HFFc6 (cell line): ENCODE measurements at regions not wholly inside any gene's neighbourhood (a gene's known extent, or its start where the extent isn't known, plus 50 kb on each side); places are given as distances from the start of the nearest gene placed in this dataset.

Source experiments
- DNase-seq: peaks from one replicate; pipeline ENCODE4 v3.0.0-alpha.2; 2018
- H3K27ac Mint-ChIP-seq: 2 replicates; pipeline ENCODE4 v1.8.0; 2020; ENCODE audit warnings: mild to moderate bottlenecking, mixed read lengths
- H3K27me3 Mint-ChIP-seq: 2 replicates; pipeline ENCODE4 v1.8.0; 2021; ENCODE audit warnings: mild to moderate bottlenecking, moderate library complexity, mixed read lengths; ENCODE audit not compliant: insufficient read depth
- H3K36me3 Mint-ChIP-seq: 2 replicates; pipeline ENCODE4 v1.8.0; 2021; ENCODE audit warnings: low read depth, mixed read lengths
- H3K4me1 Mint-ChIP-seq: 2 replicates; pipeline ENCODE4 v1.8.0; 2020; ENCODE audit warnings: low read depth, mixed read lengths
- H3K4me3 Mint-ChIP-seq: 2 replicates; pipeline ENCODE4 v1.8.0; 2020; ENCODE audit warnings: mild to moderate bottlenecking, moderate library complexity, mixed read lengths
- H3K9me3 Mint-ChIP-seq: 2 replicates; pipeline ENCODE4 v1.8.0; 2020; ENCODE audit warnings: mild to moderate bottlenecking, mixed read lengths
- CTCF ChIP-seq: fragments of 200-600 bp; sonication (generic); IDR thresholded peaks from 2 replicates; pipeline ENCODE4 v1.5.0; 2021; ENCODE audit warnings: antibody characterized with exemption, mild to moderate bottlenecking

DNA sequence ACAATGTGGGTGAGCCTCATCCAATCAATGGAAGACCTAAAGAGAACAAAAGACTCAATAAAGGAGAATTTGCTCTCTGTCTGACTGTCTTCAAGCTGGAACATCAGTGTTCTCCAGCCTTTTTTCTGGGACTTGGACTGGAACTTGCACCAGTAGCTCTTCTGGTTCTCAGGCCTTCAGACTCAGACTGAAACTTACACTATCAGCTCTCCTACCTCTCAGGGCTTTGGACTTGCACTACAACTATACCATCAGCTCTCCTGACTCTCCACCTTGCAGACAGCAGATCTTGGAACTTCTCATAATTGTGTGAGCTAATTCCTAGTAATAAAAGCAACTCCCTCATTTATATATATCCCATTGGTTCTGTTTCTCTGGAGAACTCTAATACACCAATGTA is 185.9 kb downstream of the SMIM20 start:
- Mint-ChIP-seq H3K9me3 (peaks cover 27% of the 10 kb centered on the region), H3K4me1 (no peaks in the 10 kb centered on the region), H3K27me3 (peaks cover 24% of the 10 kb centered on the region), H3K4me3 (no peak overlapping the region), H3K36me3 (peaks cover 29% of the 10 kb centered on the region), H3K27ac (no peak overlapping the region)
- DNase-seq = no peak
- TF ChIP-seq CTCF = no peak

- Mint-ChIP-seq H3K27ac (no peak overlapping the region), H3K27me3 (peaks cover 20% of the 10 kb centered on the region), H3K4me1 (peaks cover 9% of the 10 kb centered on the region), H3K4me3 (no peak overlapping the region), H3K9me3 (peaks cover 27% of the 10 kb centered on the region), H3K36me3 (peaks cover 29% of the 10 kb centered on the region)
- DNase-seq = no peak
- TF ChIP-seq CTCF = no peak
Observed at GRCh38 chr4:26101011-26101410, 187.0 kb downstream of the SMIM20 start.

GRCh38 chr4:26104056-26104685 is 190.2 kb downstream of the SMIM20 start:
- Mint-ChIP-seq H3K27me3 (peaks cover 33% of the 10 kb centered on the region), H3K4me3 (no peak overlapping the region), H3K4me1 (peaks cover 15% of the 10 kb centered on the region), H3K27ac (no peak overlapping the region), H3K9me3 (peaks cover 8% of the 10 kb centered on the region), H3K36me3 (peaks cover 11% of the 10 kb centered on the region; the same call in 1 of the 2 replicates)
- DNase-seq = no peak
- TF ChIP-seq CTCF = no peak

DNA sequence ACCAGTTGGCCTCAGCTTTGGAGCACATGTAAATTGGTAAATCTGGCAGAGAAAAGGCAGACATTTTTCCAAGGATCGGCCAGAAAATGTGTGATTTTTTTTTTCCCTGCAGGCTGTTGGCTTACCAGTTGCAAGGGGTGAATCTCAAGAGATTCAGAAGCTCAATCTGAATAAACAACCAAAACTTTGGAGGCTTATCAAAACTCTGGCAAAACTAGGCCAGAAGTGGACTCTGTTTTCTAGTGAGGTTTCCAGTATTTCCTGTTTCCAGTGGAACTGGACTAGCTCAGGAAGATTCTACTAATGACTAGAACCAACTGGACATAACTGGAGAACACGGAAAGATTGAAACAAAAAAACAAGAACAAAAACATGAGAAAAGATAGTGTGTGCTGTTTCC is 191.3 kb downstream of the SMIM20 start:
- Mint-ChIP-seq H3K27ac (no peak overlapping the region; the same call in 1 of the 2 replicates), H3K27me3 (peaks cover 30% of the 10 kb centered on the region), H3K4me3 (no peak overlapping the region), H3K4me1 (peaks cover 15% of the 10 kb centered on the region), H3K36me3 (peaks cover 2% of the 10 kb centered on the region; the same call in 1 of the 2 replicates), H3K9me3 (peaks cover 4% of the 10 kb centered on the region; the same call in 1 of the 2 replicates)
- no peak for DNase-seq
- no peak for TF ChIP-seq CTCF

DNA sequence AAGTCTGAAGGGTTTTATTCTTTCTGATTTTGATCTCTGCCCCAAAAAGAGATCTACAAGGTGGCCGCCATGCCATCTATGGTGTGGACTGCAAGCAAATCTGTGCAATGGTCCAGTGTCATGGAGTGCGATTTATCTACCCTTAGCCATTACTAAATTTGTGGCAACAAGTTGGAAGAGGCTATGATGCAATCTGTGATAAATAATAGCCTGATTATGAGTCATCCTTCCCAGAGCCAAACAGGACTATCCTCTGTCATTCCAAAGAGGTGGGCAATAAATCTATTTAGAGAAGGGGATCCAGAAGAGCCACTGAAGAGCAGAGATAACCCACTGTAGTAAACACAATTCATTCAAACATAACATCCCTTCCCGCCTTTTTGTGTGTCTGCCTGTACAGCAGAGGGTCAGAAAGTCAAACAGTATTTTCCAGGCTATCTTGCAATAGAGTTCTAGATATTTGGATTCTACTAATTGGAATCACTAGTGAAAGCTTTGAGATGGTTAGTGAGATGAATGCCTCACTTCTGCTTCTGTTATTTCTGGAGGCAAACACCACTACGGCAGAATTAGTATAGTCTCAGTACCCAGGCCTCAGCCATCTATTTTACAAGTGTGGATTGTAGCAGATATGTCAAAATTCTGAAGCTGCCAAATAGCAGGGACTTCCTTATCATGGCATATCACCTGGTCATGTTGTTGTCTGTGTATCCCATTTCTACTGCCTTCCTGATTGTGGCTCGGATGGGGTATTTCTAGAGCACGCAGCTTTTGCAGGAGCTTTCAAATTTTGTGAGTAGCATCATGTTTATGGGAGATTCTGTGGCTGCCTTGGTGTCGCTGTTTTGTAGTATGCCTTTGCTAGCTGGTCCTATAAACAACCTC is 192.0 kb downstream of the SMIM20 start:
- H3K36me3 Mint-ChIP-seq = peaks cover 9% of the 10 kb centered on the region
- no peak overlapping the region for H3K4me3 Mint-ChIP-seq
- no peak for TF ChIP-seq CTCF
- peaks cover 30% of the 10 kb centered on the region for H3K27me3 Mint-ChIP-seq
- no peak overlapping the region; the same call in 1 of the 2 replicates for H3K27ac Mint-ChIP-seq
- peaks cover 12% of the 10 kb centered on the region for H3K9me3 Mint-ChIP-seq
- peaks cover 15% of the 10 kb centered on the region for H3K4me1 Mint-ChIP-seq
- peak; percentile 32 for DNase-seq
